MM.1S (cell line): ENCODE measurements at regions not wholly inside any gene's neighbourhood (a gene's known extent, or its start where the extent isn't known, plus 50 kb on each side); places are given as distances from the start of the nearest gene placed in this dataset.

Experiments
- DNase-seq: peaks from one replicate; pipeline ENCODE4 v3.0.0-alpha.2; 2015
- H2AFZ ChIP-seq: fragments of 300-600 bp; sonication (generic); 2 replicates; pipeline ENCODE4 v1.6.0; 2016; ENCODE audit warnings: antibody characterized with exemption, low read length
- H3F3A ChIP-seq: fragments of 300-600 bp; sonication (generic); 2 replicates; pipeline ENCODE4 v1.6.1; 2016; ENCODE audit warnings: mild to moderate bottlenecking, antibody characterized with exemption, low read length, moderate library complexity, mixed read lengths; ENCODE audit not compliant: insufficient read depth
- H3K27ac ChIP-seq: fragments of 300-600 bp; sonication (generic); 2 replicates; pipeline ENCODE4 v1.5.1; 2016; ENCODE audit warnings: mild to moderate bottlenecking, low read length
- H3K27me3 ChIP-seq: fragments of 300-600 bp; sonication (generic); replicated peaks from 2 replicates; pipeline ENCODE4 v1.6.0; 2016; ENCODE audit warnings: low read length; ENCODE audit not compliant: insufficient read depth
- H3K36me3 ChIP-seq: fragments of 300-600 bp; sonication (generic); replicated peaks from 2 replicates; pipeline ENCODE4 v1.6.1; 2016; ENCODE audit warnings: mild to moderate bottlenecking, low read length, mixed read lengths; ENCODE audit not compliant: insufficient read depth
- H3K4me1 ChIP-seq: fragments of 300-600 bp; sonication (generic); 2 replicates; pipeline ENCODE4 v1.6.1; 2016; ENCODE audit warnings: low read length, mixed read lengths
- H3K4me2 ChIP-seq: fragments of 300-600 bp; sonication (generic); 2 replicates; pipeline ENCODE4 v1.6.0; 2016; ENCODE audit warnings: low read depth, low read length
- H3K4me3 ChIP-seq: fragments of 300-600 bp; sonication (generic); 2 replicates; pipeline ENCODE4 v1.5.1; 2016; ENCODE audit warnings: low read length, mixed read lengths
- H3K79me2 ChIP-seq: fragments of 300-600 bp; sonication (generic); 2 replicates; pipeline ENCODE4 v1.6.1; 2016; ENCODE audit warnings: mixed run types, low read length, mixed read lengths
- H3K9ac ChIP-seq: fragments of 300-600 bp; sonication (generic); 2 replicates; pipeline ENCODE4 v1.6.1; 2016; ENCODE audit warnings: low read length, mixed read lengths
- H3K9me2 ChIP-seq: fragments of 300-600 bp; sonication (generic); replicated peaks from 2 replicates; pipeline ENCODE4 v1.6.1; 2016; ENCODE audit warnings: mild to moderate bottlenecking, low read length, mixed read lengths; ENCODE audit not compliant: insufficient read depth
- H3K9me3 ChIP-seq: fragments of 300-600 bp; sonication (generic); replicated peaks from 2 replicates; pipeline ENCODE4 v1.6.1; 2016; ENCODE audit warnings: mild to moderate bottlenecking, low read length, mixed read lengths; ENCODE audit not compliant: insufficient read depth
- H4K20me1 ChIP-seq: fragments of 300-600 bp; sonication (generic); 2 replicates; pipeline ENCODE4 v1.6.1; 2016; ENCODE audit warnings: mild to moderate bottlenecking, low read length, moderate library complexity, mixed read lengths; ENCODE audit not compliant: insufficient read depth
- CTCF ChIP-seq: fragments of 300-600 bp; sonication (generic); IDR thresholded peaks from 2 replicates; pipeline ENCODE4 v1.5.1; 2016; ENCODE audit warnings: antibody characterized with exemption, low read length, mixed read lengths
- EZH2 ChIP-seq: fragments of 300-600 bp; sonication (generic); optimal IDR thresholded peaks from 2 replicates; pipeline ENCODE3; 2017; ENCODE audit warnings: low read depth, mild to moderate bottlenecking, antibody characterized with exemption, low read length, mixed read lengths
- EZH2phosphoT487 ChIP-seq: fragments of 300-600 bp; sonication (generic); IDR thresholded peaks from 2 replicates; pipeline ENCODE4 v1.6.1; 2018; ENCODE audit warnings: antibody characterized with exemption, low read length

GRCh38 chr1:199710974-199711373, 316.5 kb upstream of the NR5A2 start:
- H3K27me3 ChIP-seq = no peaks in the 10 kb centered on the region
- H3K9me2 ChIP-seq = no peaks in the 10 kb centered on the region
- H3K79me2 ChIP-seq = no peaks in the 10 kb centered on the region
- H3F3A ChIP-seq = no peaks in the 10 kb centered on the region
- H4K20me1 ChIP-seq = no peaks in the 10 kb centered on the region
- no peak overlapping the region for H3K27ac ChIP-seq
- H3K9ac ChIP-seq = no peak overlapping the region
- no peak overlapping the region for H2AFZ ChIP-seq
- no peak overlapping the region for H3K4me3 ChIP-seq
- no peak for DNase-seq
- no peaks in the 10 kb centered on the region for H3K9me3 ChIP-seq
- no peak for TF ChIP-seq EZH2
- no peak for TF ChIP-seq EZH2phosphoT487
- no peak overlapping the region for H3K4me2 ChIP-seq
- no peaks in the 10 kb centered on the region for H3K36me3 ChIP-seq
- H3K4me1 ChIP-seq = no peaks in the 10 kb centered on the region

GRCh38 chr1:199716729-199717128, 310.8 kb upstream of the NR5A2 start:
- Histone ChIP-seq H4K20me1 (no peaks in the 10 kb centered on the region), H3K4me3 (no peak overlapping the region)

GRCh38 chr1:199719156-199719842, 308.2 kb upstream of the NR5A2 start:
- Histone ChIP-seq H3K27ac (no peak overlapping the region), H3K27me3 (no peaks in the 10 kb centered on the region), H3K4me1 (no peaks in the 10 kb centered on the region), H3F3A (no peaks in the 10 kb centered on the region), H3K4me3 (no peak overlapping the region), H3K36me3 (no peaks in the 10 kb centered on the region), H3K4me2 (no peak overlapping the region), H3K9me3 (no peaks in the 10 kb centered on the region), H3K9me2 (no peaks in the 10 kb centered on the region), H3K9ac (no peak overlapping the region), H3K79me2 (no peaks in the 10 kb centered on the region), H4K20me1 (no peaks in the 10 kb centered on the region), H2AFZ (no peak overlapping the region)
- TF ChIP-seq CTCF (no peak), EZH2phosphoT487 (no peak), EZH2 (no peak)
- no peak for DNase-seq

More at GRCh38 chr1:199716729-199717128, 310.8 kb upstream of the NR5A2 start:
- Histone ChIP-seq H3K9ac (no peak overlapping the region), H2AFZ (no peak overlapping the region), H3K27me3 (no peaks in the 10 kb centered on the region), H3K36me3 (no peaks in the 10 kb centered on the region), H3K9me3 (no peaks in the 10 kb centered on the region), H3K4me2 (no peak overlapping the region), H3K4me1 (no peaks in the 10 kb centered on the region), H3K27ac (no peak overlapping the region), H3K9me2 (no peaks in the 10 kb centered on the region), H3F3A (no peaks in the 10 kb centered on the region), H3K79me2 (no peaks in the 10 kb centered on the region)
- no peak for TF ChIP-seq EZH2
- no peak for TF ChIP-seq EZH2phosphoT487
- no peak for TF ChIP-seq CTCF
- DNase-seq = no peak

DNA sequence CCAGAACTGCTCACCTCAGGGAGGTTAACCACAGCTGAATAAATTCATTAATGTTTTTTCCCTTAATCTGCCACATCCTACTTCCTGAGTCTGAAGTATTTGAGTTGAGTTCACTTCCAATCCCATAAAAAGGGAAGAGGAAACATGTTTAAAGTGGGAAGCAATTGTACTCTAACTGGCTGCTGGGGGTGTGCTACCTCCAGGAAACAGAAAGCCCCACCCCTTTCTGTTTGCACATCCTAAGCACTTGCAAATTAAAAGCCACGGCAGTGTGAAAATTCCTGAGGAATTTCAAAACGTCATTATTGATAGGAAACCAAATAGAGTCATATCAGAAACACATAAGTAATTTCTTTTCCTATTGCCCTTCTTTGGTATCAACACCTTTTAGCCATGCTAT, 307.0 kb upstream of the NR5A2 start:
- no peak overlapping the region for H3K27ac ChIP-seq
- TF ChIP-seq CTCF (no peak), EZH2phosphoT487 (no peak), EZH2 (no peak)

More for the DNA sequence above, 307.0 kb upstream of the NR5A2 start:
- H3K9me2 ChIP-seq = no peaks in the 10 kb centered on the region
- no peaks in the 10 kb centered on the region for H3K27me3 ChIP-seq
- no peak overlapping the region for H3K4me2 ChIP-seq
- no peaks in the 10 kb centered on the region for H3K9me3 ChIP-seq
- no peak for DNase-seq
- H3K4me3 ChIP-seq = no peak overlapping the region
- no peak overlapping the region for H3K9ac ChIP-seq
- peaks cover 7% of the 10 kb centered on the region; the same call in 1 of the 2 replicates for H3K4me1 ChIP-seq
- no peak overlapping the region for H2AFZ ChIP-seq
- H3K79me2 ChIP-seq = no peaks in the 10 kb centered on the region
- no peaks in the 10 kb centered on the region for H4K20me1 ChIP-seq
- H3F3A ChIP-seq = no peaks in the 10 kb centered on the region
- H3K36me3 ChIP-seq = no peaks in the 10 kb centered on the region
